PC-9 (cell line): ENCODE measurements at regions not wholly inside any gene's neighbourhood (a gene's known extent, or its start where the extent isn't known, plus 50 kb on each side); places are given as distances from the start of the nearest gene placed in this dataset.

ENCODE experiments used
- BruUV-seq: library from RNA; stranded (reverse); fragments of 400-500 nt; replicated peaks from 2 replicates; lab custom pipeline; 2021; lab: Mats Ljungman, UMichigan
- CTCF ChIA-PET: fragments of 300-600 bp; sonication (Branson Sonifier 250); formaldehyde crosslinking; loops from one replicate; lab custom pipeline; 2022; ENCODE audit warnings: antibody characterized with exemption; lab: Charles Lee
- POLR2A ChIA-PET: fragments of 300-600 bp; sonication (Branson Sonifier 250); formaldehyde crosslinking; loops from one replicate; lab custom pipeline; 2022; ENCODE audit warnings: antibody characterized with exemption; ENCODE audit not compliant: unreplicated experiment; lab: Charles Lee
- DNase-seq, 2 experiments: peaks; one replicate each; pipeline versions ENCODE4 v3.0.0 to v3.0.0-alpha.2; 2015 to 2022; ENCODE audit warnings: mixed read lengths in 1 of 2
- H2AFZ ChIP-seq: fragments of 200-600 bp; sonication (generic); 2 replicates; pipeline ENCODE4 v1.8.1; 2017; ENCODE audit warnings: antibody characterized with exemption
- H3F3A ChIP-seq: fragments of 200-600 bp; sonication (generic); 2 replicates; pipeline ENCODE4 v1.8.1; 2017; ENCODE audit warnings: antibody characterized with exemption, mild to moderate bottlenecking, low read depth; ENCODE audit not compliant: insufficient read depth
- H3K27ac ChIP-seq: fragments of 200-600 bp; sonication (generic); 2 replicates; pipeline ENCODE4 v1.6.1; 2016; ENCODE audit warnings: mixed run types
- H3K27me3 ChIP-seq: fragments of 200-600 bp; sonication (generic); 2 replicates; pipeline ENCODE4 v1.6.1; 2016; ENCODE audit warnings: low read depth, mixed run types; ENCODE audit not compliant: insufficient read depth
- H3K36me3 ChIP-seq: fragments of 200-600 bp; sonication (generic); 2 replicates; pipeline ENCODE4 v1.6.1; 2016; ENCODE audit warnings: low read depth, mixed run types
- H3K4me1 ChIP-seq: fragments of 200-600 bp; sonication (generic); replicated peaks from 2 replicates; pipeline ENCODE4 v1.6.1; 2016; ENCODE audit warnings: mixed run types; ENCODE audit not compliant: insufficient read depth
- H3K4me2 ChIP-seq: fragments of 200-600 bp; sonication (generic); 2 replicates; pipeline ENCODE4 v1.6.1; 2017; ENCODE audit warnings: mixed run types
- H3K4me3 ChIP-seq: fragments of 200-600 bp; sonication (generic); 2 replicates; pipeline ENCODE4 v1.6.1; 2016; ENCODE audit warnings: mixed run types
- H3K79me2 ChIP-seq: fragments of 200-600 bp; sonication (generic); 2 replicates; pipeline ENCODE4 v1.6.1; 2017; ENCODE audit warnings: low read depth, mixed run types
- H3K9me2 ChIP-seq: fragments of 200-600 bp; sonication (generic); 2 replicates; pipeline ENCODE4 v1.8.1; 2017; ENCODE audit warnings: mild to moderate bottlenecking; ENCODE audit not compliant: insufficient read depth
- H3K9me3 ChIP-seq: fragments of 200-600 bp; sonication (generic); 2 replicates; pipeline ENCODE4 v1.8.1; 2016; ENCODE audit warnings: low read depth; ENCODE audit not compliant: insufficient read depth
- H4K20me1 ChIP-seq: fragments of 200-600 bp; sonication (generic); 2 replicates; pipeline ENCODE4 v1.8.1; 2017; ENCODE audit not compliant: insufficient read depth
- EZH2 ChIP-seq: fragments of 200-600 bp; sonication (generic); IDR thresholded peaks from 2 replicates; pipeline ENCODE4 v1.8.0; 2017; ENCODE audit warnings: antibody characterized with exemption, low read depth
- intact Hi-C: fragments of 100-400 bp; cut with micrococcal nuclease; formaldehyde crosslinking; loops from one replicate; pipeline ENCODE4 v1.10.0; 2022; ENCODE audit not compliant: unreplicated experiment
- TF ChIP-seq, protein P1 (sequence below): fragments of 200-600 bp; sonication (generic); conservative IDR thresholded peaks from 2 replicates; pipeline ENCODE4 v1.6.1; 2017; ENCODE audit warnings: mixed run types, antibody characterized with exemption, mild to moderate bottlenecking, moderate library complexity

DNA sequence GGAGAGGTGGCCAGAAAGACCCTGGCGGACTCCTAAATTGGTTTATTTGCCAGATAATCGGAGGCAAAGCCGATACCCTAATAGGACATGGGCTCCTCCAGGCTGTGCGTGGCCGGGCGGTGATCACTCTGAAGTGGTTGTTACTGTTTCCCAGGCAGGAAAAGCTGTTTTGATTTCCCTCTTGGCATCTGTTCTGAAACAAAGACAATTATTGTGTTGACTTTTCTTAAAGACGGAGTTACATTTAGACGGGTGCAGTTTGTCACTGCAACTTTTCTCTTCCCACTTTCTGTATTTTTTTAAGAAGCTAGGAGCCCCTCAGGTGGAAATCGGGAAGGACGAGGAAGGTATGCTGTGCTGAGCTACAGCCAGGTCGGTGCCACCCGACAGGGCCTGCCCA, 1288.4 kb downstream of the BRD1 start:
- no TSS peak for BruUV-seq
- ChIA-PET CTCF (no interaction called here), POLR2A (no interaction called here)
- H3K27me3 ChIP-seq, result peaks cover 88% of the 10 kb centered on the region
- no peak overlapping the region for H3K4me2 ChIP-seq
- H4K20me1 ChIP-seq, result no peaks in the 10 kb centered on the region
- TF ChIP-seq EZH2, result peak; percentile 66; the same call in 1 of the 2 replicates
- TF ChIP-seq, protein P1, sequence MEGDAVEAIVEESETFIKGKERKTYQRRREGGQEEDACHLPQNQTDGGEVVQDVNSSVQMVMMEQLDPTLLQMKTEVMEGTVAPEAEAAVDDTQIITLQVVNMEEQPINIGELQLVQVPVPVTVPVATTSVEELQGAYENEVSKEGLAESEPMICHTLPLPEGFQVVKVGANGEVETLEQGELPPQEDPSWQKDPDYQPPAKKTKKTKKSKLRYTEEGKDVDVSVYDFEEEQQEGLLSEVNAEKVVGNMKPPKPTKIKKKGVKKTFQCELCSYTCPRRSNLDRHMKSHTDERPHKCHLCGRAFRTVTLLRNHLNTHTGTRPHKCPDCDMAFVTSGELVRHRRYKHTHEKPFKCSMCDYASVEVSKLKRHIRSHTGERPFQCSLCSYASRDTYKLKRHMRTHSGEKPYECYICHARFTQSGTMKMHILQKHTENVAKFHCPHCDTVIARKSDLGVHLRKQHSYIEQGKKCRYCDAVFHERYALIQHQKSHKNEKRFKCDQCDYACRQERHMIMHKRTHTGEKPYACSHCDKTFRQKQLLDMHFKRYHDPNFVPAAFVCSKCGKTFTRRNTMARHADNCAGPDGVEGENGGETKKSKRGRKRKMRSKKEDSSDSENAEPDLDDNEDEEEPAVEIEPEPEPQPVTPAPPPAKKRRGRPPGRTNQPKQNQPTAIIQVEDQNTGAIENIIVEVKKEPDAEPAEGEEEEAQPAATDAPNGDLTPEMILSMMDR, result no peak
- H3K36me3 ChIP-seq, result no peaks in the 10 kb centered on the region
- H3K79me2 ChIP-seq, result no peaks in the 10 kb centered on the region
- intact Hi-C loops, result no loop called here
- H3K4me1 ChIP-seq, result no peaks in the 10 kb centered on the region
- H3K9me2 ChIP-seq, result no peaks in the 10 kb centered on the region
- no peak overlapping the region for H3K27ac ChIP-seq
- no peak overlapping the region for H3K4me3 ChIP-seq
- H3K9me3 ChIP-seq, result no peaks in the 10 kb centered on the region
- H2AFZ ChIP-seq, result no peak overlapping the region
- no peaks in the 10 kb centered on the region for H3F3A ChIP-seq
- no peak for DNase-seq

- no peaks in the 10 kb centered on the region for H3K9me2 ChIP-seq
- BruUV-seq, result no TSS peak
- no peaks in the 10 kb centered on the region for H3K79me2 ChIP-seq
- no peak overlapping the region for H3K27ac ChIP-seq
- H3K4me1 ChIP-seq, result no peaks in the 10 kb centered on the region
- H3K9me3 ChIP-seq, result no peaks in the 10 kb centered on the region
- H3K4me3 ChIP-seq, result no peak overlapping the region
- no peak overlapping the region for H3K4me2 ChIP-seq
- no peak for DNase-seq
- H2AFZ ChIP-seq, result no peak overlapping the region
- POLR2A ChIA-PET, result no interaction called here
- intact Hi-C loops, result no loop called here
- CTCF ChIA-PET, result no interaction called here
- peaks cover 88% of the 10 kb centered on the region for H3K27me3 ChIP-seq
- H3F3A ChIP-seq, result no peaks in the 10 kb centered on the region
- TF ChIP-seq, protein P1, result no peak
- TF ChIP-seq EZH2, result no peak
- no peaks in the 10 kb centered on the region for H3K36me3 ChIP-seq
- no peaks in the 10 kb centered on the region for H4K20me1 ChIP-seq
Observed at GRCh38 chr22:48538291-48538820, 1289.3 kb downstream of the BRD1 start.

GRCh38 chr22:48537343-48537680, 1290.4 kb downstream of the BRD1 start:
- intact Hi-C loops, result no loop called here
- H3K9me3 ChIP-seq, result no peaks in the 10 kb centered on the region
- peaks cover 89% of the 10 kb centered on the region for H3K27me3 ChIP-seq
- no peak for TF ChIP-seq EZH2
- TF ChIP-seq, protein P1, result no peak
- ChIA-PET POLR2A (no interaction called here), CTCF (no interaction called here)
- no peaks in the 10 kb centered on the region for H3K36me3 ChIP-seq
- no peak for DNase-seq
- no peak overlapping the region for H3K27ac ChIP-seq
- no peak overlapping the region for H2AFZ ChIP-seq
- no peaks in the 10 kb centered on the region for H4K20me1 ChIP-seq
- no peak overlapping the region for H3K4me3 ChIP-seq
- H3K79me2 ChIP-seq, result no peaks in the 10 kb centered on the region
- no peak overlapping the region for H3K4me2 ChIP-seq
- no peaks in the 10 kb centered on the region for H3K9me2 ChIP-seq
- BruUV-seq, result no TSS peak
- no peaks in the 10 kb centered on the region for H3F3A ChIP-seq
- no peaks in the 10 kb centered on the region for H3K4me1 ChIP-seq
